ENCODE measurements at regions not wholly inside any gene's neighbourhood (a gene's known extent, or its start where the extent isn't known, plus 50 kb on each side); places are given as distances from the start of the nearest gene placed in this dataset.
A peak's percentile ranks its signal among the peaks of the same experiment; 100 is the strongest.
"Not testable (repeated sequence)": the region's sequence is repeated elsewhere in the genome, so short reads cannot be mapped to it uniquely, and the experiment has no call there.

GRCh38 chr20:50333131-50333670 is 142.6 kb downstream of the CEBPB start:
- TF ChIP-seq, protein P1, sequence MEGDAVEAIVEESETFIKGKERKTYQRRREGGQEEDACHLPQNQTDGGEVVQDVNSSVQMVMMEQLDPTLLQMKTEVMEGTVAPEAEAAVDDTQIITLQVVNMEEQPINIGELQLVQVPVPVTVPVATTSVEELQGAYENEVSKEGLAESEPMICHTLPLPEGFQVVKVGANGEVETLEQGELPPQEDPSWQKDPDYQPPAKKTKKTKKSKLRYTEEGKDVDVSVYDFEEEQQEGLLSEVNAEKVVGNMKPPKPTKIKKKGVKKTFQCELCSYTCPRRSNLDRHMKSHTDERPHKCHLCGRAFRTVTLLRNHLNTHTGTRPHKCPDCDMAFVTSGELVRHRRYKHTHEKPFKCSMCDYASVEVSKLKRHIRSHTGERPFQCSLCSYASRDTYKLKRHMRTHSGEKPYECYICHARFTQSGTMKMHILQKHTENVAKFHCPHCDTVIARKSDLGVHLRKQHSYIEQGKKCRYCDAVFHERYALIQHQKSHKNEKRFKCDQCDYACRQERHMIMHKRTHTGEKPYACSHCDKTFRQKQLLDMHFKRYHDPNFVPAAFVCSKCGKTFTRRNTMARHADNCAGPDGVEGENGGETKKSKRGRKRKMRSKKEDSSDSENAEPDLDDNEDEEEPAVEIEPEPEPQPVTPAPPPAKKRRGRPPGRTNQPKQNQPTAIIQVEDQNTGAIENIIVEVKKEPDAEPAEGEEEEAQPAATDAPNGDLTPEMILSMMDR (IDR thresholded peaks at IDR 0.05; ENCODE audit: insufficient read depth, low read length, missing control alignments): no peak
- H3K4me3 ChIP-seq (ENCODE audit: low read depth, low read length): no peak overlapping the region
- ChIA-PET CTCF (interaction anchor here (1.0 to 1.7 kb wide), 2 partner anchors 12 to 48 kb away, joined by 3 to 9 read pairs; no protein-coding TSS in a partner anchor), POLR2A (interaction anchor here (0.7 to 1.0 kb wide), 2 partner anchors 14 to 106 kb away, joined by 4 read pairs; no protein-coding TSS in a partner anchor)
- DNase-seq (ENCODE audit: low read depth, low spot score): no peak

DNA sequence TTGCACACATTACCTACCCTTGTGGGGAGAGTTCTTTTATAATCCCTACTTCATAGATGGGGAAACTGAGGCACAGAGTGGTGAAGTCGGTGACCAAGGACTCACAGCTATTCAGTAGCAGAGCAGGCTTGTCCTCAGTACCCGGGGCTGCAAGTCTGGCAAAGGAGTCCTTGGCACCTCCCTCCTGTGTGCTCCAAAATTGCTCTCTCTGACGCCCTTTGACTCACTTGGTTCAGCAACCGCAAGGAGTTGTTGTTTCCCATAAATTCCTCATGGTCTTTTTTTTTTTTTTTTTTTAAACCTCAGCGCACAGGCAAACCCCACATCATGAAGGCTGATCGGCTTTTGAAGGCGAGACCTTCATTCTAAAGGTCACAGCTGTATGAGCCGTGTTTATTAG is 143.2 kb downstream of the CEBPB start:
- ChIA-PET POLR2A (interaction anchor here (0.7 to 1.0 kb wide), 2 partner anchors 13 to 105 kb away, joined by 4 read pairs; no protein-coding TSS in a partner anchor), CTCF (interaction anchor here (1.7 kb wide), 1 partner anchor 12 kb away, joined by 9 read pairs; no protein-coding TSS in a partner anchor)
- DNase-seq (ENCODE audit: low read depth, low spot score): peak; percentile 60
- TF ChIP-seq, protein P1 (IDR thresholded peaks at IDR 0.05; ENCODE audit: insufficient read depth, low read length, missing control alignments): no peak
- H3K4me3 ChIP-seq (ENCODE audit: low read depth, low read length): no peak overlapping the region

DNA sequence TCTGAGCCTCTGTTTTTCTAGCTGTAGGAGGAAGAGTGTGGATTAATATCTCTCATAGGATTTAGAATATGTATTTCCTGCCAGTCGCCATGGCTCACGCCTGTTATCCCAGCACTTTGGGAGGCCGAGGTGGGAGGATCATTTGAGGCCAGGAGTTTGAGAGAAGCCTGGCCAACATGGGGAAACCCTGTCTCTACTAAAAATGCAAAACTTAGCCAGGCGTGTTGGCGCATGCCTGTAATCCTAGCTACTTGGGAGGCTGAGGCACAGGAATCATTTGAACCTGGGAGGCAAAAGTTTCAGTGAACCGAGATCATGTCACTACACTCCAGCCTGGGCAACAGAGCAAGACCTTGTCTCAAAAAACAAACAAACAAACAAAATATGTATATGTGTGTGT is 143.9 kb downstream of the CEBPB start:
- POLR2A ChIA-PET; DNase-seq (ENCODE audit: low read depth, low spot score); H3K4me3 ChIP-seq (ENCODE audit: low read depth, low read length): not testable (repeated sequence)
- CTCF ChIA-PET: interaction anchor here (1.7 kb wide), 1 partner anchor 13 kb away, joined by 9 read pairs; no protein-coding TSS in a partner anchor

- TF ChIP-seq, protein P1 (IDR thresholded peaks at IDR 0.05; ENCODE audit: insufficient read depth, low read length, missing control alignments): no peak
- CTCF ChIA-PET: interaction anchor here (1.0 kb wide), 1 partner anchor 10 kb away, joined by 3 read pairs; no protein-coding TSS in a partner anchor
- POLR2A ChIA-PET: no interaction called here
- DNase-seq (ENCODE audit: low read depth, low spot score): no peak
- no peak overlapping the region for H3K4me3 ChIP-seq (ENCODE audit: low read depth, low read length)
Observed at GRCh38 chr20:50335105-50335504, 144.5 kb downstream of the CEBPB start.

DNA sequence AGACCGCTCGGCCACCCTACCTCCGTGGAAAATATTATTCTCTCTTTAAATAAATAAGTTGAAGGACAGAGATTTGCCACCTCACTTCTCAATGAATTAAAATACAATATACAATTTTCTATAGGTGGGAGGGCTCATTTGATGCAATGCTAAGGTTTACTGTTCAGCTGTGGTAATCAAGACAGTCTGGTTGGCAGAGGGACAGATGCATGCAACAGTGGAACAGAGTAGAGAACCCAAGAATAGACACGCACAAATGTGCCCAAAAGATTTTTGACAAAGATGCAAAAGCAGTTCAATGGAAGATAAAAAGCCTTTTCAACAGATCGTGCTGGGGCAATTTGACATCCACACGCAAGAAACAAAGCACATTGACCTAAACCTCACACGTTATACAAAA is 145.2 kb downstream of the CEBPB start:
- CTCF ChIA-PET: interaction anchor here (1.0 kb wide), 1 partner anchor 10 kb away, joined by 3 read pairs; no protein-coding TSS in a partner anchor
- DNase-seq (ENCODE audit: low read depth, low spot score): no peak
- H3K4me3 ChIP-seq (ENCODE audit: low read depth, low read length): no peak overlapping the region
- POLR2A ChIA-PET: no interaction called here
- TF ChIP-seq, protein P1 (IDR thresholded peaks at IDR 0.05; ENCODE audit: insufficient read depth, low read length, missing control alignments): no peak

DNA sequence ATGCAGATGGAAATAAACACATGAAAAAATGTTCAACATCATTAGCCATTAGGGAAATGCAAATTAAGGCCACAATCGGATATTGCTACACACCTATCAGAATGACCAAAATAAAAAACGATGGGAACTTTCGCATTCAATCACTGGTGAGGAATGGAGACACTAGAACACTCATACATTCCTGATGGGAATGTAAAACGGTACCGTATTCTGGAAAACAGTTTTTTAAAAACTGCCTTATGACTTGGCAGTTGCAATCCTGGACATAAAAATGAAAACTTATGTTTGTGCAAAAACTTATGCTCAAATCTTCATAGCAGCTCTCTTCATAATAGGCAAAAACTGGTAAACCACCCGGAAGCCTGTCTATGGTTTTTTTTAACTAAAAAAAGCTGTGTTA is 146.0 kb downstream of the CEBPB start:
- DNase-seq (ENCODE audit: low read depth, low spot score): no peak
- ChIA-PET CTCF (no interaction called here), POLR2A (no interaction called here)
- TF ChIP-seq, protein P1 (IDR thresholded peaks at IDR 0.05; ENCODE audit: insufficient read depth, low read length, missing control alignments): no peak
- H3K4me3 ChIP-seq (ENCODE audit: low read depth, low read length): no peak overlapping the region

All from AG04449 (cell line).